BJ (cell line): ENCODE measurements at regions not wholly inside any gene's neighbourhood (a gene's known extent, or its start where the extent isn't known, plus 50 kb on each side); places are given as distances from the start of the nearest gene placed in this dataset.
A peak's percentile ranks its signal among the peaks of the same experiment; 100 is the strongest.

Experiments
- CTCF ChIA-PET: fragments of 350-600 bp; formaldehyde crosslinking; extraction: SDS; loops from one replicate; lab custom pipeline; 2021; ENCODE audit warnings: antibody characterized with exemption, inconsistent platforms; lab: Yijun Ruan, JAX
- POLR2A ChIA-PET: fragments of 300-600 bp; sonication (Branson Sonifier 250); formaldehyde crosslinking; extraction: SDS; loops from one replicate; lab custom pipeline; 2021; ENCODE audit warnings: antibody characterized with exemption; lab: Charles Lee
- DNase-seq: peaks from one replicate; pipeline ENCODE4 v3.0.0-alpha.2; 2011; ENCODE audit warnings: low read depth
- H3K27me3 ChIP-seq: 2 replicates; pipeline ENCODE4 v1.6.0; 2011; ENCODE audit warnings: low read length; ENCODE audit not compliant: control insufficient read depth, insufficient read depth
- H3K36me3 ChIP-seq: 2 replicates; pipeline ENCODE4 v1.5.1; 2011; ENCODE audit warnings: low read length; ENCODE audit not compliant: control insufficient read depth, insufficient read depth
- H3K4me3 ChIP-seq: 2 replicates; pipeline ENCODE4 v1.5.1; 2011; ENCODE audit warnings: low read depth, mild to moderate bottlenecking, control low read depth, low read length
- TF ChIP-seq, protein P1 (sequence below): IDR thresholded peaks from 2 replicates; pipeline ENCODE4 v1.5.1; 2011; ENCODE audit warnings: low read depth, mild to moderate bottlenecking, control low read depth, inconsistent platforms, low read length, moderate library complexity; ENCODE audit not compliant: insufficient read depth

DNA sequence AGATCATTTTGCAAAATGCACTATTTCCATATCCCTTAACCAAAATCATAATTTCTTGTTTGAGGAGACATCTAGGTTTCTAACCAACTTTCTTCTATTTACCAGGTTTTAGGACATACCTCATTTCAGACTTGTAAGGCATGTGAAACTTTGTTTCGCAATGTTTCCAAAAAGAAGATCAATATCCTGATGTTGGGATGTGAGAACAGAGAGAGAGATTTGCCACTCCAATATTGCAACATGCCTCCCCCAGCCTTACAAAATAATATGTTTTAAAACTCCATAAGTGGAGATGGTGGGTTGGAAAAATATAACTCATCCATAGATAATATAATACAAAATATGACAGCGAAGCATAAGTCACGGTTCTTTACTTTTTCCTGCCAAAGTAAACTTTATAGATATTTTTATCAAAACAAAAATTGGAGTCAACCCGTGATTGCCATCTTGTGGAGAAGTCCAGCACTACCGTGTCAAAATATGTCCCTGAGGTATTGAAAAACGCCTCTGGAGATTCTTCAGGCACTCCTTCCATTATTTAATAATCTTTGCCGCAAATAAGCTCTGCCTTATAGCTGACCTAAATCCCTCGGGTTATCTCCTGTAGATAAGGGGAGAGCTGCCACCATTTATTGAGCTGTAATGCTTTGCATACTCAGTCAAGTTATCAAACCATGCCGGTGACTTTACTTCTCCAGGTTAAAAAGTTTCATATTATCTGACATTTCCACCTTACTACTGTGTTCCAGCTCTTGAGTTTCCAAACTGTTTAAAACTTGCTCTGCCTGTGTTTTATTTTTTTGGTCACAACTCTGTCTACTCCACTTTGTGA lies 534.2 kb downstream of the HACE1 start:
- H3K4me3 ChIP-seq: no peak overlapping the region
- no peaks in the 10 kb centered on the region for H3K36me3 ChIP-seq
- CTCF ChIA-PET: interaction anchor here (0.6 to 1.2 kb wide), 6 partner anchors 10 to 311 kb away, joined by 3 to 5 read pairs (median 3); no protein-coding TSS in a partner anchor
- POLR2A ChIA-PET: interaction anchor here (1.1 kb wide), 1 partner anchor 10 kb away, joined by 3 read pairs; no protein-coding TSS in a partner anchor
- no peaks in the 10 kb centered on the region for H3K27me3 ChIP-seq
- TF ChIP-seq, protein P1, sequence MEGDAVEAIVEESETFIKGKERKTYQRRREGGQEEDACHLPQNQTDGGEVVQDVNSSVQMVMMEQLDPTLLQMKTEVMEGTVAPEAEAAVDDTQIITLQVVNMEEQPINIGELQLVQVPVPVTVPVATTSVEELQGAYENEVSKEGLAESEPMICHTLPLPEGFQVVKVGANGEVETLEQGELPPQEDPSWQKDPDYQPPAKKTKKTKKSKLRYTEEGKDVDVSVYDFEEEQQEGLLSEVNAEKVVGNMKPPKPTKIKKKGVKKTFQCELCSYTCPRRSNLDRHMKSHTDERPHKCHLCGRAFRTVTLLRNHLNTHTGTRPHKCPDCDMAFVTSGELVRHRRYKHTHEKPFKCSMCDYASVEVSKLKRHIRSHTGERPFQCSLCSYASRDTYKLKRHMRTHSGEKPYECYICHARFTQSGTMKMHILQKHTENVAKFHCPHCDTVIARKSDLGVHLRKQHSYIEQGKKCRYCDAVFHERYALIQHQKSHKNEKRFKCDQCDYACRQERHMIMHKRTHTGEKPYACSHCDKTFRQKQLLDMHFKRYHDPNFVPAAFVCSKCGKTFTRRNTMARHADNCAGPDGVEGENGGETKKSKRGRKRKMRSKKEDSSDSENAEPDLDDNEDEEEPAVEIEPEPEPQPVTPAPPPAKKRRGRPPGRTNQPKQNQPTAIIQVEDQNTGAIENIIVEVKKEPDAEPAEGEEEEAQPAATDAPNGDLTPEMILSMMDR: peak; percentile 62
- no peak for DNase-seq

GRCh38 chr6:104324301-104324700 lies 535.4 kb downstream of the HACE1 start:
- ChIA-PET CTCF (interaction anchor here (0.6 kb wide), 1 partner anchor 1089 kb away, joined by 3 read pairs; no protein-coding TSS in a partner anchor), POLR2A (no interaction called here)
- no peak overlapping the region for H3K4me3 ChIP-seq
- TF ChIP-seq, protein P1: no peak
- H3K36me3 ChIP-seq: no peaks in the 10 kb centered on the region
- H3K27me3 ChIP-seq: no peaks in the 10 kb centered on the region
- no peak for DNase-seq

DNA sequence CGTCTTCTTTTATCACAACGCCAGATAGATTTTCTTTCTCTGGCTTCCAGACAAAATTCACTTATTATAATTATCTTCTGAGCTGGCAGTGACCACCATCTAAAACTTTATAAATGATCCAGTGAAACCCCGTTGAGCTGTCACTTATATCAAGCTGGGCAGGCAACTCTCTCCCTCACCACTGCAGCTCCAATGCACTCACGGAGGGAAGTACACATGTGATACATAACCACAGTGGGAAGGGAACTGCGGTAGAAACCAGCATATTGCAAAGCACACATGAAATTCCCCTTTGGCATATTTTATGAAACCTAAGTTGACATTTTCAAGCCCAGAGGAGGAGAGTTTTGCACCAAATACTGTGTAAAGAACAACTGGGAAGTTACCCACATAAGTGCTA lies 536.9 kb downstream of the HACE1 start:
- ChIA-PET CTCF (no interaction called here), POLR2A (no interaction called here)
- Histone ChIP-seq H3K27me3 (no peaks in the 10 kb centered on the region), H3K36me3 (no peaks in the 10 kb centered on the region), H3K4me3 (no peak overlapping the region)
- TF ChIP-seq, protein P1: no peak
- DNase-seq: no peak

DNA sequence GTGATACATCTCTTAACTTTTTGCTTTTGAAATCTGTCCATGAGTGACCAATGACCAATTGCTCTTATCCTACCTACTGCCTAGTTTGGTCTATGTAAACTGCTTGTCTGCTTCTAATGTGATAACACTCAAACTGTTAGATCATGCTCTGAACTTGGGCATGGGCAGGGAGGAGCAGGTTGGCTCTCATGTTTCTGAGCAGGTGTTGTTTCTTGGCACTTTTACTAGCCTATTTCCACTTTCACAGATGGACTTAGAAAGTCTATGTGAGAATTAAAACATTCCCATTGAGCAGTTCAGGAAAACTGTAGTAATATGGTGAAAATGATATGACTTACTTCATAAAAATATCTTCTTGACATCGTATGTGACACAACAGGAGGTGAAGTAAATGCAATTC lies 538.4 kb downstream of the HACE1 start:
- POLR2A ChIA-PET: no interaction called here
- TF ChIP-seq, protein P1: no peak
- H3K4me3 ChIP-seq: no peak overlapping the region
- DNase-seq: no peak
- CTCF ChIA-PET: no interaction called here
- H3K36me3 ChIP-seq: no peaks in the 10 kb centered on the region
- H3K27me3 ChIP-seq: no peaks in the 10 kb centered on the region

GRCh38 chr6:104320896-104321295 lies 538.8 kb downstream of the HACE1 start:
- TF ChIP-seq, protein P1: no peak
- POLR2A ChIA-PET: no interaction called here
- H3K36me3 ChIP-seq: no peaks in the 10 kb centered on the region
- no peaks in the 10 kb centered on the region for H3K27me3 ChIP-seq
- CTCF ChIA-PET: no interaction called here
- no peak overlapping the region for H3K4me3 ChIP-seq
- no peak for DNase-seq
